ENCODE measurements at regions not wholly inside any gene's neighbourhood (a gene's known extent, or its start where the extent isn't known, plus 50 kb on each side); places are given as distances from the start of the nearest gene placed in this dataset.

- TF ChIP-seq, protein P1, sequence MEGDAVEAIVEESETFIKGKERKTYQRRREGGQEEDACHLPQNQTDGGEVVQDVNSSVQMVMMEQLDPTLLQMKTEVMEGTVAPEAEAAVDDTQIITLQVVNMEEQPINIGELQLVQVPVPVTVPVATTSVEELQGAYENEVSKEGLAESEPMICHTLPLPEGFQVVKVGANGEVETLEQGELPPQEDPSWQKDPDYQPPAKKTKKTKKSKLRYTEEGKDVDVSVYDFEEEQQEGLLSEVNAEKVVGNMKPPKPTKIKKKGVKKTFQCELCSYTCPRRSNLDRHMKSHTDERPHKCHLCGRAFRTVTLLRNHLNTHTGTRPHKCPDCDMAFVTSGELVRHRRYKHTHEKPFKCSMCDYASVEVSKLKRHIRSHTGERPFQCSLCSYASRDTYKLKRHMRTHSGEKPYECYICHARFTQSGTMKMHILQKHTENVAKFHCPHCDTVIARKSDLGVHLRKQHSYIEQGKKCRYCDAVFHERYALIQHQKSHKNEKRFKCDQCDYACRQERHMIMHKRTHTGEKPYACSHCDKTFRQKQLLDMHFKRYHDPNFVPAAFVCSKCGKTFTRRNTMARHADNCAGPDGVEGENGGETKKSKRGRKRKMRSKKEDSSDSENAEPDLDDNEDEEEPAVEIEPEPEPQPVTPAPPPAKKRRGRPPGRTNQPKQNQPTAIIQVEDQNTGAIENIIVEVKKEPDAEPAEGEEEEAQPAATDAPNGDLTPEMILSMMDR (conservative IDR thresholded peaks at IDR 0.05; ENCODE audit: low read length): no peak
- TF ChIP-seq EZH2phosphoT487 (IDR thresholded peaks at IDR 0.05; ENCODE audit: borderline replicate concordance, low read depth, low read length): no peak
These were observed 184.6 kb upstream of the SYT13 start for GRCh38 chr11:45470794-45471167.
